LoVo (cell line): ENCODE measurements at regions not wholly inside any gene's neighbourhood (a gene's known extent, or its start where the extent isn't known, plus 50 kb on each side); places are given as distances from the start of the nearest gene placed in this dataset.
"Not testable (repeated sequence)": the region's sequence is repeated elsewhere in the genome, so short reads cannot be mapped to it uniquely, and the experiment has no call there.

Experiments used
- DNase-seq: peaks from one replicate; pipeline ENCODE4 v3.0.0-alpha.2; 2016; ENCODE audit warnings: low spot score

DNA sequence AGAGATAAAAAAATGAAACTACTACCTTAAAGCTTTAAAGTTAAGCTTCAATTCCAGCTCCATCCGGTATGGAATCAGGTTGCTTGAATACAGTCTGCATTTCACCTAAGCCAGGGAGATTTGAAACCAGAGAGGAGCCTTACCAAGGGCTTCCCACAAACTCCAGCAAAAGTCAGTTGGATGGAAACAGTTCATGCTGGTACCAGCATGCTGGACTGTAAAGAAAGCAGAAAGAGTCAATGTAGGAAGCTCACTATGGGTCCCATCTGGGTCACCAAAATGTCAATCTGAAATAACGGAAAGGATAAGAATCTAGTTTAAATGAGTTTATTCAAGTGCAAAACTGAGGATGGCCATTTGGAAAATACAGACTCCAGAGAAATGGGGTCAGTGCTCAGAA is 65.3 kb downstream of the CDO1 start:
- DNase-seq = no peak

GRCh38 chr5:115749016-115749415 is 67.4 kb downstream of the CDO1 start:
- DNase-seq = peak; percentile 63

GRCh38 chr5:115739245-115739644 is 77.2 kb downstream of the CDO1 start:
- not testable (repeated sequence) for DNase-seq

GRCh38 chr5:115738830-115739229 is 77.6 kb downstream of the CDO1 start:
- DNase-seq = no peak

DNA sequence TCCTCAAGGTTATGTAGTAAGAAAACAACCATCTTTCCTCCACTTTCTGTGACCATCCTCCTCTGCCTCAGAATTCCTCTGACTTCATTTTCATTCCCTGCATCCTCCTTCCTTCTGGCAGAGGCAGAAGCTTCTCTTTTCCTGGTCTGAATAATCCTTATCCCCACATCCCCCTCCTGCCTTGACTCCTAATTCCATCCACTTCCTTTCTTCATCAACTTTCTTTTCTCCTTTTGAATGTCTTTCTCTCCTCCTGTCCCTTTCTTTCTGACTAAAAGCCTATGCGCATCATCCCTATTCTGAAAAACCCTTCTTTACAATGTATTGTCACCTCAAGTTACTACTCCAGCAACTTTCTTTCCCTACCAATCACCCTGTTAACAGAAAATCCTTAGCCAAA is 79.0 kb downstream of the CDO1 start:
- no peak for DNase-seq

- no peak for DNase-seq
Measured at GRCh38 chr5:115736690-115737005, 79.8 kb downstream of the CDO1 start.

DNA sequence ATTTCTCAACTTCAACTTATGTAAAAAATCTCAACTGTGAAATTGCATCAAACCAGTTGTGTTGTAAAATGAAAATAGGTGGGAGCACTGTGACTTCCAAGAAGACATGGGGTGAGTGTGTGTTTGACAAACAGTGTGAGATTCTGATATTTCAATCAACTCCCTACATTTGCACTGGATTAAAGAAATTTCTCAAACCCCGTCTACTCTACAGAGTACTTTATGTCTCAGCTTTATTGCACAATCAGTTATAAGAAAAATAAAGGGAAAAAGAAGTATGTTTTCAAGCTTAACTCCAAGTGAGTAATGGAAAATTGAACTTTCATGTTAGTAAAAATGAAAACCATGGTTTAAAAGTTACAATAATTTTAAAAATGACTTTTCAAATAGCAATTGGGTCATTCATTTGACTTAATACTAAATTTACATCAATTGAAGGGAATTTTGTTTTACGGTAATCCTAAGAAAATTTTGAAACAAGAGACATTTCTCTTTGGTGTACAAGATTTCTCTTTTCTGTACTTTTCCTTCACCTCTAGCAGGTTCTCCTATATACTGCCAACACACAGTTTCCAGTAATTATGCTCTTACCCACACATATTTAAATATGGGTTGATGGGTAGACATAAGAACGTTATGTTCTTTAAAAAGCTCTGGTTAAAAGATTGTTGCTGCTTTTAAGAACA is 80.3 kb downstream of the CDO1 start:
- no peak for DNase-seq

GRCh38 chr5:115735108-115735998 is 81.1 kb downstream of the CDO1 start:
- DNase-seq = no peak

DNA sequence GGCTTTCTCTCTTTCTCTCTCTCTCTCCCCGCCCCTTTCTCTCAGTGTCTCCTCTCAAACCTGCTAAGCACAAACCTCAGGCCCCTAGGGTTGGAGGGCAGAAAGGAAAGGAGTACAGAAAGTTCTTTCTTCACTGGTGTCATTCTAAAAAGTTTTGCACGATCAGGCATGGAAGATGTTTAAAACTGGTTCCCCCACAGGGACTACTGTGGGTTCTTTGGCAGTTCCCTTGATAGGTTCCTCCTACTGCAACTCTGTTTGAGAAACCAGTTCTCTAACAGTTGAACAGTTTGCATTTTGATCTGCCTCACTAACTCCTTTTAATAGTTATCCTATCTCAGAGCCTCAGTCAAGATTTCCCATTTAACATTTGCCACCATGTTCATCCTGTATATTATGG is 82.9 kb downstream of the CDO1 start:
- DNase-seq = no peak

DNA sequence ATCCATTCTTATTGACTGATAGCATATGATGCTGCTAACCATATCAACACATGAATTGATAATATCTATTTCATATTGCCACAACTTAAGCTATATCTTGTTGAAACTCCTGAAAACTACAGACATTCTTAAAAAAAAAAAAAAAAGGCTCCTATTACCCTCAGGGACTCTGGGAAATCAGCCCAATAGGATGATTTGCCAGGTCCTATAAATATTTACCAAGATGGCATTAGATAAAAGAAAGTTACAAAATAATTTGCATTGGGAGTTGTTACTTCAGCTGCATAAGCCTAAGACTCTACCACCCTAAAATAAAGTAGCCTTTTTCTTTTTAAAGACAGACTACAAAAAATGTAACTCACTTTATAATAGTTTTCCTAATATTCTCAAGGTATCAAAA is 84.4 kb downstream of the CDO1 start:
- no peak for DNase-seq

DNA sequence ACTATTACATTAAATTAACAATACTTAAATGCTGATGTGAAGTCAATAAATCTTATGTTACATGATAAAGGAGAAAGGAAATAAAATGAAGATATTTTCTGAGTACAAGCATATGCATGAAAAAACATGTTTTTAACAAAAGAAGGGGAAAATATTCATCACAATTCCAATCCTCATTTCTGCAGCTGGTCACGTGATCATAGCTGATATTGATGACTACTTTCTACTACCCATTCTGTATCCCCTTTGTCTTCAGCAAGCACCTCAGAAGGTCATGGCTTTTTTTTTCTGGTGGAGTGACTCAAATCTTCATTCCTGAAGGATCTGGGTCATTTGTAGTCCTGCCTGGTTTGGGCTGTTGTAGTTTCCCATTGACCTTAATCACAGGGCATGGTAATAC is 90.9 kb downstream of the CDO1 start:
- no peak for DNase-seq

DNA sequence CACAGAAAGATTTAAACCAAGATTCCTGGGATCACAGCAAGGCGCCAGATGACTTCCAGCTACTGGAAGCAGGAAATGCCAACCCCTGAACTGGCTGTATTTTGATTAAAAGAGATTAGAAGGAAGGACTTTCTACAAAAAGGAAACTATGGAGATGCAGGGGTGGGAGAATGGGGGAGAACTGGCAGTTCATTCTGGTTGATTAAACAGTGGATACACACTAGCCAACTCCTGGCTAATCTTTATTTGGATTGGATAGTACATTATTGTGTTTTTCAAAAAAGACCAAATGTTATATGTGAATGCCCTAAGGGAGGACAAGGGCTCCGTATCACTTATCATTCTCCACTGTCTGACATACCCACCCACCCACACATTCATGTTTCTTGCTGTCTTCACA is 93.2 kb downstream of the CDO1 start:
- DNase-seq = no peak

DNA sequence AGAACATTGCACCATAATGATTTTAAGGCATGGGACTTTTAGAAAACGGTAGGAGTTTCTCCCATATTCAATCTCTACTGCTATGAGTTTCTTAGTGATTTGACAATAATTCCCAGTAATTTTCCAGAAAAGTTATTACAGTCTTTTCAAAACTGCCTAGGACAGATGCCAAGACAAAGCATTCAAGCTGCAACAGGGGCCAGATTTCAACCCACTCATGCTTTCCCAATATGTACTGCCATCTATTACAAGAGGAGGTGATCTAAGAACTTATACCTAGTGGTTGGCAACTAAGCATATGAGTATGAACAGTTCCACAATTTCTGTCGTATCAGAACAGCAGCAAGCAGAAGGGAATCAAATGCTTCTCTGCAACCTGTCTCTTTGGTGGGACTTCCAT is 95.1 kb upstream of the TMED7 start:
- no peak for DNase-seq

DNA sequence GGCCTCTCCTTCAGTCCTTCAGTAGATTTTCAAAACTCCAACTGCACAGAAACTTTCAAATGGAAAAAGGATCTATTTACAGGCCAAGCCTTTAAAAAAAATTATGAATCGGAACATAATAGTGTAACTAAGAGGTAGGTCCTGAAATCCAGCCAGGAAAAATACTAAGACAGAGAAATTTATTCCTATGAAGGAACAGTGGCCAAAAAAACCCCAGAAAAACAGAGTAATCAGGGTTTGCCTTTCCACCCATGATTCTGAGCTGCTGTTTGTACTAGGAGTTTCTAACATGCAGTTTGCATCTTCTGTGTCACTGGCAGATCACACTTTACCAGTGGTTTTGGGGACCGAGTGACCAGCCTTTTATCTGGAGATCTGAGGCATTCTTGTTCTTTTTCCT is 93.1 kb upstream of the TMED7 start:
- DNase-seq = no peak

DNA sequence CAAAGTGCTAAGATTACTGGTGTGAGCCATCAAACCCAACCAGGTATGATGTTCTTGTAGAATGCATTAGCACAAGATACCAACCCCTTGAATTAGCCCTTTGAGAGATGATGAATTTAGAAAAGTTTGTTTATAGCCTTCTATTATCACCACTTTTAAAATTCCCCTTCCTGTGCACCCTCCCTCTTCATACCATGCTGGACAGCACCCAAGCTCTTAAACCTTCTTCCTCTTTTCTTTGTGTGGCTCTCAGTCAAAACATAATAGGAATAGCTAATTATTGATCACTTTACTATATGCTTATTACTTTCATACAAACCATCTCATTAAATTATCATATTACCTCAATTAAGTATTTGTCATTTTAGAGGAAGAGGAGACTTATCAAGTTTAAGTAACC is 87.6 kb upstream of the TMED7 start:
- no peak for DNase-seq

GRCh38 chr5:115709585-115709984 is 83.7 kb upstream of the TMED7 start:
- no peak for DNase-seq

DNA sequence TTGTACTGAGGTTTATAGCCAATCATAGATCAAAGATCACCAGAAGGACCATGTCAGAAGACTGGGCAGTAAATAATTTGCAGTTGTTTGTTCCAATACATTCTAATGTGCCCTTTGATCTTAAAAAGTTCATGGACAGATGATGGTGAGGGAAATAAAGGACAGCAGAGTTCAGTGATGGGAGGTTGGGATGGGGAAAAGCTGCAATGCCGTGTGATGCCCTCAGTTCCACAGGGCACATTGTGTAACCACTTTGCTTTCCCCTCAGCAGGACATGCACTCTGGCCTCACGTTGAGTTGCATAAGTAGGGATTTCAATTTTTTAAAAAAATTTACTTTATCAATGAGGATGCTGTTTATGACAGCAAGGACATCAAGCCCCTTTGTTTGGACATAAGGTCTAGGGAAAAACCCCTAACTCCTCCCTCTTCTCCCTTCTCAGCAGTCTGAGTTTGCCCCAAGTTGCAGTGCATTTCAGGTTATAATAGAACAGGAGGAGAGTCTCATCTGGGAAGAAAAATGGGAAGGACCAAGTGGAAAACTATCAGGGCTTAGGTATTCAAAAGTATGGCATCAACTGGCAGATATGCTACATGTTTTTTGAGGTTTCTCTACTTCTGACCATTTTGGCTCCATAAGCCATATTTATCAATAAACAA is 83.1 kb upstream of the TMED7 start:
- DNase-seq = no peak

DNA sequence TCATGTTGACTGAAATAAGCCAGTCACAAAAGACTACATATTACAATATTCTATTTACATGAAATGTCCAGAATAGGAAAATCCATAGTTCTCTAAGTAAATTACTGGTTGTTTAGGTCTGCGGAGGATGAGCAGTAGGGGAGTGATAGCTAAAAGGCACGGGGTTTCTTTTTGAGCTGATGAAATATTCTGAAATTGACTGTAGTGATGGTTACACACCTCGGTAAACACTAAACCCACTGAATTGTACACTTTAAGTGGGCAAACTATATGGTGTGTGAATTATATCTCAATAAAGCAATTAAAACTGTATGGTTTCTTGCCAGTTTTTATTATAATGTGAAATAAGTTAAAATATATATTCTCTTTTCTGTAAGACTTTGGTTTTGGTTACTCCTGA is 77.7 kb upstream of the TMED7 start:
- DNase-seq = no peak

- peak; percentile 41 for DNase-seq
Measured at GRCh38 chr5:115702025-115702424, 76.2 kb upstream of the TMED7 start.

DNA sequence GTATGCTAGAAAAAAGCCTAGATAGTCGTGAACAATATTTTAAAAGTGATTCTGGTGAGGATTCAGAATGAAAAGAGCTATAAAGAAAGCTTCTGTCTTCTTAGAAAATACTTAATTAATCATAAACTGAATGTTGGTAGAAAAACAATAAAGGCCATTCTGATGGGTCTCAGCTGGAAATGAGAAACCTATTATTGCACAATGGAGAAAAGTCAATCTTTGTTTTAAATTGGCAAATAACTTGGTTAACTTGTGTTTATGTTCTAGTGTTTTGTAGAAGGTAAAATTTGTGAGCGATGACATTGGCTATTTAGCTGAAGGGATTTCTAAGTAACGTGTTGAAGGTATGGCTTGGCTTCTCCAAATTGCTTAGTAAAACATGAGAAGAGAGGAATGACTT is 74.1 kb upstream of the TMED7 start:
- no peak for DNase-seq

DNA sequence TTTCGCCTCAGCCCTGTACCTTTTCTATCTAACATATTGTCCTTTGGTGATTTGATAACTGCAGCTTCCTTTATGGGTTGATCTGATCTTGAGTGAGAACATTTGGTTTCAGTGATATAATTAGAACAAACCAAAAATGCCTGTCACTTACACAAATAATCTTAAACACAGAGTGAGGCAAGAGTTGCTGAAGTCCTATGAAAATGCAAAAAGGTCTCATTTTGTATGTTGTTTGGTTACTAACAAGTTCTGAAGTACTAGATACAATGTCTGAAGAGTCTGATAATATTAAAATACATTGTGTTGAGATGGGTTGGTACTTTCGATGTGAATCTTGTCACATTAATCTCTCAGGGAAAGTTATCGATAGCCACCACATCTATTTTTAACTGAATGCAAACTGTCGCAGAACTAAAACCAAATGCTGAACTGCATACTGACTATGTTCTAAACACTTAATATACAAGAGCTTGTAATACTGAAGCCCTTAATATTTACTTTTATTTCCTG is 70.4 kb upstream of the TMED7 start:
- DNase-seq = no peak

GRCh38 chr5:115695310-115695880 is 69.6 kb upstream of the TMED7 start:
- DNase-seq = no peak

- not testable (repeated sequence) for DNase-seq
Measured at GRCh38 chr5:115691814-115692213, 66.0 kb upstream of the TMED7 start.
